OCI-M2 (cell line): ENCODE measurements at regions not wholly inside any gene's neighbourhood (a gene's known extent, or its start where the extent isn't known, plus 50 kb on each side); places are given as distances from the start of the nearest gene placed in this dataset.

Experiments used
- DNase-seq: peaks from one replicate; lab custom pipeline; 2025; ENCODE audit not compliant: unreplicated experiment; lab: John Stamatoyannopoulos, UW

GRCh38 chr1:208413006-208413405 lies 168.8 kb upstream of the PLXNA2 start:
- no peak for DNase-seq

DNA sequence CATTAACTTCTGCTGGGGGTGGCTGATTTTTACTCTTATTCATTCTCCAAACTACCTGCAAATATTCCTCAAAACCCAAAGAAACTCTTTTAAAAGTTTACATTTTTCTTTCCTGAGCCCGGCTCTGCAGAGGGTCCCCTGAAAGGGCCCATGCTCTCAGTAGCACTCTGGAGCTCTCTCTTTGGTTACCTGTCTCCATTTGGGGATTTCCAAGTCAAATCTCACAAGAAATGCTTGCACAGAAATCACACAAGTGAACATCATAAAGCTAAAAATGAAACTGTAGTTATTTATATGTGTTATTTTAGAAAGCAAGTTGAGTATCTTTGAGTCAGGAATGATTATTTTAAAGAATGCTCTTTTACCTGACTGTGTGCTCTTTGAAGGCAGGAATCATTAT lies 174.5 kb upstream of the PLXNA2 start:
- no peak for DNase-seq

DNA sequence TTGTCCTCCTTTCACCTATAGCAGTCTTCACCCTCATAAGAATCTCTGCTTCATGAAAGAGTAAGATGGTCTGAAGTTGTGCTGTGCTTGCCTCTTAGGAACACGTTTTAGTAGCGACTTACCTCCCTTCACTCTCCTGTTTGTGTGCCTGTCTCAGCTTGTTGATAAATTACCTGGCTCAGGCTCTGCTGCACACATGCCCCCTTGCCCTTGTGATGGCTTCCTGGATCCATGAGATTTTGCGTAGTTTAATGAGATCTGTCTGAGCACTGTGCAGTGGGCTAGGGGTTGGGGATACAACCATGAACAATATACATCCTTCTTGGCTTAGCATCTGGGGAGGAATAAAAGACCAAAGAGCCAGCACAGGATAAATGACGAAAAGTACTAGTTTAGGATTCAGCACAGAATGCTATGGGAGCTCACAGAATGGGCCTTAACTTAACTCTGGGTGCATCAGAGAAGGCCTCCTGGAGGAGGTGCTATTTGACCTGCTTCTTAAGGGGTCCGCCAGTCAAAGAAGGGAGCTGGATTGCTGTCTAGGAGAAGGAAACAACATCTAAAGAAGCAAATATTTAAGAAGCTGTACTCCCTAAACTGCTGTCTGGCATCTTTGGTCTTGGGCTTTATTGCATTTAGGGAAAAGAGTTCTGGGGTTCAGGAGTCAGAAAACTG lies 175.7 kb upstream of the PLXNA2 start:
- DNase-seq, result no peak

GRCh38 chr1:208420696-208421095 lies 176.5 kb upstream of the PLXNA2 start:
- DNase-seq, result no peak

DNA sequence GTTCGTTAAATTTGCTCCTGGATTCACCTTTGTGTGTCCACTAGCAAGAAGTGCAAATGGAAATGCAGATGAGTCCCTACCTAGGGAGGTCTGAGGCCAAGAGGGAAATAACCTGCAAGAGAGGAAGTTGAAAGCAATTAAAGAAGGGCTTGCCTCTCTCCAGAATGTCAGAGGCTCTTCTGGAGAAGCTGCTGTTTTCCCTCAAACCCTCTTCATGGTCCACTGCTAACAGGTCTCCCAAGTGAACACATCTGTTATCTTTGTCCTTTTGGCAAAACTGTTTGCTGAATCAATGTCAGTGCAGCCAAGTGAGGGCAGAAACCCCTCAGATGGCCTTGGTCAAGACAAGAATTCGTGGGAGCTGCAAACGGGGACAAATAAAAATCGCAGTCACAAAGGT lies 177.3 kb upstream of the PLXNA2 start:
- DNase-seq, result no peak

GRCh38 chr1:208423526-208423925 lies 179.3 kb upstream of the PLXNA2 start:
- DNase-seq, result no peak

GRCh38 chr1:208425096-208425495 lies 180.9 kb upstream of the PLXNA2 start:
- DNase-seq, result no peak

DNA sequence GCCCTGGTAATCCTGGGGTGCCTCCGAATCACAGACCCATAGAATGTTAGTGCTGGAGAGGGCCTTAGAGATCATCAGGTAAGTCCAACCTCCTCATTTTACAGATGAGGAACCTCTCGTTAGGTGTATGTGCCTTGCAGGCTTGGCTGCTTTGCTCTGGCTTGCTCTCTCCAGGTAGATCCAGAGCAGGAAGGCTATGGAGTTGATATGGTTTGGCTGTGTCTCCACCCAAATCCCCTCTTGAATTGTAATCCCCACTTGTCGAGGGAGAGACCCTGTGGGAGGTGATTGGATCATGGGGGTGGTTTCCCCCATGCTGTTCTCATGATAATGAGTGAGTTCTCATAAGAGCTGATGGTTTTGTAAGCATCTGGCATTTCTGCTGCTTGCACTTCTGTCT lies 186.0 kb upstream of the PLXNA2 start:
- DNase-seq, result no peak

GRCh38 chr1:208431721-208432120 lies 187.5 kb upstream of the PLXNA2 start:
- DNase-seq, result no peak

DNA sequence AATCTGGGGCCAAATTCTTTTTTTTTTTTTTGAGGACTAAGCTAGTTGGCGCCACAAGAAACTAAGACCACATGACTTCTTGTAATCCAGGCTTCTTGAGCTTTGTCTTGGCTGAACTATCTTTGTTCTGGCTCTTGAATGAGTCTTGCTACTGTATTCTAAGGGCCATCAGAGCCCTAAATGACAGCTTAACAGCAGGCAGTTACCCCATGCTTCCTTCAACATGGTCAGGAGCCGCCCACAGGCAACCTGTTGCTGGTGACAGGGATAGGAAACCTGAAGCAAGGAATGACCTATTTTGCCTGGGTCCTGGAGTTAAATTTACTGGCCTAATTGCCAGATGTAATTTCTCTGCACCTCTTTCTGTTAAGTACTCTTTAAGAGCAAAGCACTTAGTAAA lies 188.2 kb upstream of the PLXNA2 start:
- DNase-seq, result no peak

DNA sequence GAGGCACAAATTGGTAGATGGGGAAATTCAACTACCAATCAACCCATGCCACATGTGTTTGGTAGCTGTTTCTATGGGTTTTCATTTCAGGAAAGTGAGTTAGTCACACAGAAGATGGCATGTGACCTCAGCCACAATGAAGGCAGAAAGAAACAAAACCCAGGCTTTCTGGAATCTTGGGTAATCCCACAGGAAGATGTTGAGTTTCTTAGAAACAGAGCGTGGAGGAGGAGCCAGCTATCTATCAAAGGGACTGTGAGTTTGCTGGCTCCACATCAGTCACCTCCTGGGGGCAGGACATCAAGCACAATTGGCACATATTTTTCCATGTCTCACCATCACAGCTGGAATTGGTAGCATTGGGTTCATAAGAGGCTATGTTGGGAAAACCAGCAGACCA lies 188.9 kb upstream of the PLXNA2 start:
- DNase-seq, result no peak

GRCh38 chr1:208433971-208434370 lies 189.8 kb upstream of the PLXNA2 start:
- no peak for DNase-seq

DNA sequence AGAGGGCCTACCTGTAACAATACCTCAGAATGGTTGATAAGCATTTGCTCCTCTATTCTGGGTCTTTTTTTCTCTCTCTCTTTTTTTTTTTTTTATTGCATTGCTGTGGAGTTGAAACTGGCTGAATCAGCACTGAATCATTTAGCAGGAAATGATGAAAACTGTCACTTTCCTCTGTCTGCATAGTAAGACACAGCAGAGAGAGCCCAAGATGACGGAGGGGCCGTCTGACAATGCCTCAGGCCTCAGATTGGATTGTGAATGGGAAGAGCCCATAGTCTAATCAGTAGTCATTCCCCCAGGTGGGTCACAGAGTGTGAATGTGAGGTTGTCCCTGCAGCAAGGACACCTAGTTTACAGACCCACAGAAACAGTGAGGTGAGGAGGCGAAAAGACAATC lies 193.2 kb upstream of the PLXNA2 start:
- no peak for DNase-seq

GRCh38 chr1:208438112-208438699 lies 194.0 kb upstream of the PLXNA2 start:
- DNase-seq, result no peak

DNA sequence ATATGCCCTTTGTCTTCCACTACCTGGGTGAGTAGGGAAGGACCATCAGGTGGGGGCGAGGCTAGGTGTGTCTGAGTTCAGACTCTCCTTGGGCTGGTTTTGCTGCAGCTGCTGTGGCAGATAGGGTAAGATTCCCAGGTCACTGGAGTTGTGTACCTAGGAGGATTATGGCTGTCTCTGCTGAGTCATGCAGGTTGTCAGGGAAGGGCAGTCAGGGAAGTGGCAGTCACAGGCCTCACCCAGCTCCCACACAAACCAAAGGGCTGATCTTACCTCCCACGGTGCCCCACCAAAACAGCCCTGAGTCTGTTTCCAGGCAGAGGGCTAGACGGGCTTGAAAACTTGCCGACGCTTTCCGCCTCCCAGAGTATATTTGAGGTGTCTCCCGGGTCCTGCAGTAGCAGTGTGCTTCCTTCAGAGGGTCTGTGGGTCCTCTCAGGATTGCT lies 201.6 kb upstream of the PLXNA2 start:
- DNase-seq, result no peak

DNA sequence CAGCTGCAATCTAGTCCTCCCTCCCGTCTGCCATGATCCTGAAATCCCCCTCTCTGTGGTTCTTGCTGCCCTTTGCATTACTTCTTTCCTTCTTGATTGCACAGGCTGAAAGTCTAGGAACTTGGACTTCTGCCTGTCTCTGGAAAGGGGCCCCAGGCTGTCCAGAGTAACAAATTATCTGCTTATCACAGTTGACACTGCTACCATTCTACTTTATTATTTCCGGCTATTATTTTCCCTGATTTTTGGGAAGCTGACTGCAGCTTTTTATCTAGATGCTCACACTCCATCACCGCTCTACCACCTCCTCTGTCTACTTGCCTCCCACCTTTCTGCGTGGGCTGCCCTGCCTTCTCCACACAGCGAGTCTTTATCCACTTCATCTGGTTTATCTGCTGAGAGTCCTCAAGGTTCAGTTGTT lies 202.1 kb upstream of the PLXNA2 start:
- no peak for DNase-seq

GRCh38 chr1:208448425-208448824 lies 204.2 kb upstream of the PLXNA2 start:
- DNase-seq, result no peak

GRCh38 chr1:208449951-208450350 lies 205.8 kb upstream of the PLXNA2 start:
- no peak for DNase-seq

DNA sequence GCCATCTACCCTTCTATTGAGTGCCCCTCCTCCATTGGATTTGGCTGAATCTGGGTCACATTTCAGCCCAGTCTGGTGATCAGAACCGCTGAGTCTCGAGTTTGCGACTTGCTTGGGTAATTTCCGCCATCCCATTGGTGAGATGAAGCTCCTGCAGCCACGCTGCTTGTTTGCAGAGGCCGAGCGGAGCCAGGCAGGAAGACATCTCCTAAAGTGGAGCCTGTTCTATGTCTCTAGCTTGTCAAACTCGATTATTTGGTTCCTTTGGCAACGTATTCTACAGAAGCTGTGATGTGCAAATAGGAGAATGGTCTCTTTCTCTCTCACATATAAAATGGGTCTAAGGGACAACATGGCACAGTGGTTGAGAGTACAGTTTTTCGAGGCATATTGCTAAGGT lies 206.8 kb upstream of the PLXNA2 start:
- no peak for DNase-seq

DNA sequence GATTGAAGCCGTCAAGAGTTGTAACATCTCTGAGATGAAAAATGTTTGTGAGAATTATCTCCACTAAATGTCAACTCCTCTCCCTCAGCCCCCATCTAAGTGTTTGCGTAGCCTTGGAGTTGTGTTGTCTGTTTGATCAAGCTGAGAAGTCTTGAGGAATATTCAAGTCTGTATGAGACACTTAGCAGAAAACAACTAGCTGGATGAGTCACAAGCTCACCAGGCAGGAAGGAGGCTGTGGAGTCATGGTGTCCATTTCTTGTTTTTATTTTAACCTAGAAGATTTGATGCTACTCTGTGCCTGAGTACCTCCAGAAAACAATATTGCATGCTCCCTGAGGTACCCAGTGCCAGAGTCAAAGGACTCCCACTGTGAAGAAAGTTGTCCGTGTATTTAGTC lies 211.6 kb upstream of the PLXNA2 start:
- DNase-seq, result no peak

DNA sequence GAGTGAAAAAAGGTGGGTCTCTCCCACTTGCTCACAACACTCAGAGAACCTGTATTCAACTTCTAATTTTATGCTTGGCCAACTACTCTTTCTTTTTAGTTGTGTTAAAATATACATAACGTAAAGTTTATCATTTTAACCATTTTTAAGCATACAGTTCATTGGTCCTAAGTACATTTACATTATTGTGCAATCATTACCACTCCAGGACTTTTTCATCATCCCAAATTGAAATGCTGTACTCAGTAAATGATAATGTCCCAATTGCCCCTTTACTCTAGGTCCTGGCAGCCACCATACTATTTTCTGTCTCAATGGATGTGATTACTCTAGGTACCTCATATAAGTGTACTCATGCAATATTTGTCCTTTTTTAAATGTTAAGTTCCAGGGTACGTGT lies 212.3 kb upstream of the PLXNA2 start:
- DNase-seq, result no peak

DNA sequence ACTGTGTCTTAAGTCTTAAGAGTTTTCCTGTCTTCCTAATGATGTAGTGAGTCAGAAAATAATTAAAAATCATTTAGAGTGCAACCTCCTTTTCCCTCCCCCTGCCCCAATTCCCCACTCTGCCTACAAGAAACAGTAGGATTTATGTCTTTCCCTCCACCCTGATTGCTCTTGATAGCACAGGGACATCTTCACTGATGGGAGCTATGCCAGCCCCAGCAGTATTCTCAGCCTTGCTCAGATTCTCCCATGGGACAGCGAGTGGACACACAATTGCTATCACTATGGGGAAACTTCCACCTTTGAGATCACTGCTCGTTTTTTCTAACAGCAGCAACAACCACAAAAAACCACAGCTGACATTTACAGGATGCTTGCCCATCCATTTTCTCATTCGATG lies 216.6 kb upstream of the PLXNA2 start:
- no peak for DNase-seq

- DNase-seq, result no peak
Observed at GRCh38 chr1:208461680-208462079, 217.5 kb upstream of the PLXNA2 start.
